IPS-NIHi7 (cell line): ENCODE measurements at regions not wholly inside any gene's neighbourhood (a gene's known extent, or its start where the extent isn't known, plus 50 kb on each side); places are given as distances from the start of the nearest gene placed in this dataset.
"Not testable (repeated sequence)": the region's sequence is repeated elsewhere in the genome, so short reads cannot be mapped to it uniquely, and the experiment has no call there.

ENCODE experiments used
- DNase-seq: peaks from one replicate; pipeline ENCODE4 v3.0.0; 2012; ENCODE audit warnings: mixed read lengths; ENCODE audit errors: extremely low spot score

DNA sequence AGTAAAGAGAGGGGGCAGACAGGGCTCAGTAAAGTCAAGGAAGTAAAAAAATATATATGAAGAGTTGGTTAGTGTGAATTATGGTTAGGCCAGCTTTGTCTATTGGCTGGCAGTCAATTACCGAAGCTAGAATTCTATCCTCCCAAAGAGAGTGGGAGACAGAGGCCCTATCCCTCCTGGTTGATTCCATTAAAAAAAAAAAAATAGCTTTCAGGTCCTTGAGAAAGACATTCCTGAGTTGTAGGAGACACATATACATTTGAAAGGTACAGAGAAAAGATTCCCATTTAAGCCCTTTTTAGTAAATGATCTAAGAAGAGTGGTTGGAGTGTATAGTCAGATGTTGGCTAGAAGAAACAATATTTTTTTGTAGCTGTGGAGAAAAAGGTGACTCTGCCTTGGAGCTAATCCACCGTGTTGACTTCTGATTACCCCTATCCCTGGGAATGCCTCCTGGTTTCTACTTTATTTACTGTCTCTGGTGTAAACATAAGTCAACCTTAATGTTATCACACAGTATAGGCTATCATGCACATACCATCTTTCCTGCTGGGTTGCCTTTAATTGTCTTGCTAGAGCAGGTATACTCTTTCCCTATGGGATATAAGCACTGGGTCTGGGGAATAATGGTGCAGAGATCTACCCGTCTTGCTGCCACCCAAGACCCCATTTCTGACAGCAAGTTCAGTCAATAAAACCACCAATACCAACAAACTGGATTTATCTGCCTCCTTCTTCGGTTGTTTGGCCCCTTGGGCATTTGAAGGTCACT is 859.9 kb upstream of the ATXN7L3B start:
- no peak for DNase-seq

DNA sequence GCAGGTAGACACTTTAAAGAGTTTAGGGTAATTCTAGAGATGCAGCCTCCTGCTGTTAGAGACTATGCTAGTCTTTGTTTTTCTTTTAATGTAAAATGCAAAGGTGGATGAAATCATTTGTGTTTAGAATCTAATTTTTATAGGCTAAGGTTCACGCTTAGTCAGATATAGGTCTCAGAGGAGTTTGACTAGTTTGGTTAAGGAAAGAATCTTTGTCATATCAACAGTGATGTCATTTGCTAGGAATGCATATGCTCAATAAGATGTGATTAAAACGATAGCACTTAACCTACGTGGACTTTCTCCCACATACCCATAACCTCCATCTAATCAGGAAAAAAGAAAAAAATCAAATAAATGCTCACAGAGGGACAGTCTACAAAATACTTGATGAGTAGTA is 859.3 kb upstream of the ATXN7L3B start:
- DNase-seq = no peak

DNA sequence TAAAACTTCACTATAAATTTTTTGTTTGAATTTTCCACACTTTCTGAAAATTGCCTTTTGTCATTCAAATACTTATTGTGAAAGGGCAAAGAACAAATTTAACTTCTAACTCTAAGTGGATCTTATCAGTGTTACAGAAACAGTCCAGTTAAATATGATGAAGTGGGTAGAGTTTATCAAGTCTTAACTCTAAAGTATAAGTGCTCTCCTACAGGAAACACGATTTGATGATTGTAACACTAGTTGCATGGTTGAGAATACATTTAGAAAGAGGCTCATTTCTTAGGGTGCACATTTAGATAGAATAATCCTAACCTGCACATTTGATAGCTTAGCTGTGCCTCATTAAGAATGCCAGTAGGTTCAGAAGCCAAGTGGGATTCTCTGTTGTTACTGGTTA is 838.3 kb upstream of the ATXN7L3B start:
- no peak for DNase-seq

- no peak for DNase-seq
These were observed 823.0 kb upstream of the ATXN7L3B start for GRCh38 chr12:73714655-73715054.

DNA sequence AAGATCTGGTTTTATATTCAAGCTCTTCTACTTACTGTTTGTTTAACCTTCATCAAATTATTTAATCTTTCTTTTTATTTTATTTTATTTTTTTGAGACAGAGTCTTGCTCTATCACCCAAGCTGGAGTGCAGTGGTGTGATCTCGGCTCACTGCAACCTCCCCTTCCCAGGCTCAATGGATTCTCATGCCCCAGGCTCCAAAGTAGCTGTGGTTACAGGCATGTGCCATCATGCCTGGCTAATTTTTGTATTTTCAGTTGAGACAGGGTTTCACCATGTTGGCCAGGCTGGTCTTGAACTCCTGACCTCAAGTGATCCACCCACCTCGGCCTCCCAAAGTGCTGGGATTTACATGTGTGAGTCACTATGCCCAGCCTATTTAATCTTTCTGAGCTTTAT is 821.5 kb upstream of the ATXN7L3B start:
- not testable (repeated sequence) for DNase-seq

DNA sequence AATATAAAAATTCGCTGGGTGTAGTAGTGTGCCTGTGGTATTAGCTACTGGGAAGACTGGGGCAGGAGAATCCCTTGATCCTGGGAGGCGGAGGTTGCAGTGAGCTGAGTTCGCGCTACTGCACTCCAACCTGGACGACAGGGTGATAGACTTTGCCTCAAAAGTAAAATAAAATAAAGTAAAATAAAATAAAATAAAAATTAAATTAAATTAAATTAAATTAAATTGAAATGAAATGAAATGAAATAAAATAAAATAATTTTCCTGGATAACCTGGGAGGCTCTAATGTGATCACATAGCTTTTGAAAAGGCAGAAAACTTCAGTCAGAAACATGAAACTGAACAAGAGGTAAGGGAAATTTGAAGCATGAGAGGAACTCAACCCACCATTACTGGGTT is 818.4 kb upstream of the ATXN7L3B start:
- DNase-seq = no peak

GRCh38 chr12:73726881-73727280 is 810.8 kb upstream of the ATXN7L3B start:
- no peak for DNase-seq

DNA sequence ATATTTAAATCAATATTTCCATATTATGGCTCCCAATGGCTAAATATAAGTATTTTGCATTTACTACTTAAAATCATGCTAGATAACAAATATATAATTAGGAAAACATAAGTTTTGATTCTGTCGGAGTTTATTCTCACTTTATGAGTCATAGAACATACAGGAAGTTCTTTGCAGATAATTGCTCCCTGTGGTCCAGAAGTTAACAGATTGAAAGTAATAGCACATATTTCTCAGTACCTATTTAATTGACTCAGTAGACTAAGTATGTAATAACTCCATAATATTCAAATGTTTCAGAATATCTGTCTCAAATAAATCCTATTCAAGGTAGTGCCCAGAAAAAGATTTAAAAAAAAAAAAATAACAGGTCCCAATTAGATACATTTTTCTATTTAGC is 806.0 kb upstream of the ATXN7L3B start:
- DNase-seq = no peak

- DNase-seq = no peak
These were observed 768.3 kb upstream of the ATXN7L3B start for GRCh38 chr12:73769337-73769736.

- no peak for DNase-seq
These were observed 739.1 kb upstream of the ATXN7L3B start for GRCh38 chr12:73798523-73798922.

DNA sequence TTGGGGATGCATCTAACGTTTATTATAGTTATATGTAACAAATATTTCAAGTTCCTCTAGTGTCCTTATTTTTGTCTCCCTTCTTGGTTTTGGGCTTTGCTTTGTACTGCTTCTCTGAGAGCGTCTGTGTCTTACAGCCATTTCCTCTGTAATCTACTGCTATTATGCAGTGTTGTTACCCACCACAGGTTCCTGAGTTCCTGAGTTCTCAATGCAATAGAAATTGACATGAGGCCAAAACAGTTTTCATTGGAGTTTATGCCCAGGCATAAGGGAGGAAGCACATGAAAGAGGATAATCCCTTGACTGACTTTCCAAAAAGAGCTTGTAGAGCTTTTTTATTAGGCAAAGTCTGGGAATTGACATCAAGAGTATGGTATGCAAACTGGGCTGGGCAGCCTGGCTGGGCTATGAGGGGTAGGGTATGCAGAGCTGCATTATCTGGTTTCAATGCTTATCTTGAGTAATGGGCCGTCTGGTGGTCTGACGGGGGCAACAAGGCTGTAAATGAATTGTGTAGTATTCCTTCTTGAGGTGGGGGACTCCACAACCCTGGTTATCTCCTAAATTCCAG is 722.5 kb upstream of the ATXN7L3B start:
- peak; percentile 16 for DNase-seq

DNA sequence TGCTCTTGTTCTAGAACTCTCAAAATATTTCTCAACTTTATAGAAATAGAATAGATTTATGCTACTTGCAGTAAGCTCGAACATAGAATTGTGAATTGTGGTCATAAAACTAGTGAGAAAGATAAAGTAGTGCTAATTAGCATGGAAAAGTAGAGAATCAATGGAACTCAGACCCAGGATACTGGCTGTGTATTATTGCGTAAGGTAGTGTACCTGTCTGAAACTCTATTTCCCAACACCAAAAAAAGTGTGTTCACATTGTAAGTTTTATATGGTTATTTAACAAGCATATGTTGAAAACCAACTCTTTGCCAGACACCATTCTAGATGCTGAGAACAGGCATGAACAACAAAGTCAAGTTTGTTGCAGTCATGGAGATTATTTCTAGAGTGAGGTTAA is 720.5 kb upstream of the ATXN7L3B start:
- DNase-seq = no peak

DNA sequence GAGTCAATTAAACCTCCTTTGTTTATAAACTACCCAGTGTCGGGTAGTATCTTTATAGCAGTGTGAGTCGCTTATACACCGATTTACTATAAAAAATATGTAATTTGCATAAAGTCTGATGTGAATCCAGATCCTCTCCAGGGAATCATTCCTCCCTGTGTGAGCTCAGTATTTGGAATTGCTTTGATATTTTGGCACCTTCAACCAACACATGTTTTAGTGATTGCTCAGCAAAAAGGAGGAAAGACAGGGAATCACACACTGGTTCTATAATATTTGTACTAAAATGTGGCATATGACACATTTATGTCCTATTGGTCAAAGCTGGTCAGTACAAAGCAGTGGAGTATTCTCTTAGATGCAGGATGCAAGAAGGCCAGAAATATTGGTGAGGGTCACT is 703.9 kb upstream of the ATXN7L3B start:
- DNase-seq = no peak

DNA sequence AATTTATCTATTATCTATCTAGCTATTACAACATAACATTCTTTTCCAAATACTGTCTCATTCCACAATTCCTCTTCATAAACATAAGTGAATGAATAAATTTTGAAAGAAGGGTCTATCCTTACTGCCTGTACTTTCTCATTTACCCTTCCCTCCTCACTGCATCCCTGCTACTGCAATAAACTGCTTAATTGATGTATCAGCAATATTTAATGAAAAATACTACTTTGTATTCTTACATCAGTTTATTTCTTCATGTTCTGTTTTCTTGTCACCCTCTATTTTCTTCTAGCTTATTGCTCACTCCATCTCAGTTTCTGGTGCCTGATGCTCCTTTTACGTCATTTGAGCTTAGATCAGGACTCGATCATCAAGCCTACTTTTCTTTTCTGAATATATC is 695.7 kb upstream of the ATXN7L3B start:
- no peak for DNase-seq

DNA sequence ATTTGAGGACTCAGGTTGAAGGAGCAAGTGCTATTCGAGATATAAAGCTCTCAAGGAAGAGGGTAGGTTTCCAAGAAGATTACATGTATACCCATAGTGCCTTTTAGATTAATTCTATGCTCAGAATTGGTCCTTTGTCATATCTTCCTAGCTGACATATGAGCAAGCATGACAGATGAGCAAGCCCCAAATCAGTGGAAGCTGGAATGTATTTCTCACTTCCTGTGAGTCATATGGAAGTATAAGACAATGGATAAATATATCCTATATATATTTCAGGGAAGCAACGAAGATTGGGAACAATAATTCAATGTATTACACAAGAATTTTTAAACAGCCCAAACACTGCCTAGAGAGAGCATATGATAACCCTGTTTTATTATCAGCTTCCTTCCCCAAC is 674.1 kb upstream of the ATXN7L3B start:
- no peak for DNase-seq

- DNase-seq = no peak
These were observed 670.5 kb upstream of the ATXN7L3B start for GRCh38 chr12:73867147-73867546.

DNA sequence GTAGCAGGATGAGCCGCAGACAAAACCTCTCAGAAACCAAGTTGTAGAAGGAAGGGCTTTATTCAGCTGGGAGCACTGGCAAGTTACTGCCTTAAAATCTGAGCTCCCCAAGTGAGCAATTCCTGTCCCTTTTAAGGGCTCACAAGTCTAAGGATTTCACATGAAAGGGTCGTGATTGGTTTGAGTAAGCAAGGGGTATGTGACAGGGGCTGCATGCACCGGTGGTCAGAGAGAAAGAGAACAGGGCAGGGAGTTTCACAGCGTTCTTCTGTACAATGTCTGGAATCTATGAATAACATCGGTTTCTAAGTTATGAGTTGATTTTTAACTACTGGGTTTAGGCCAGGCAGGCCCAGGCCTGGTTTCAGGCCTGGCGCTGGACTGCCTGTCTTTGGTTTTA is 660.3 kb upstream of the ATXN7L3B start:
- DNase-seq = not testable (repeated sequence)

DNA sequence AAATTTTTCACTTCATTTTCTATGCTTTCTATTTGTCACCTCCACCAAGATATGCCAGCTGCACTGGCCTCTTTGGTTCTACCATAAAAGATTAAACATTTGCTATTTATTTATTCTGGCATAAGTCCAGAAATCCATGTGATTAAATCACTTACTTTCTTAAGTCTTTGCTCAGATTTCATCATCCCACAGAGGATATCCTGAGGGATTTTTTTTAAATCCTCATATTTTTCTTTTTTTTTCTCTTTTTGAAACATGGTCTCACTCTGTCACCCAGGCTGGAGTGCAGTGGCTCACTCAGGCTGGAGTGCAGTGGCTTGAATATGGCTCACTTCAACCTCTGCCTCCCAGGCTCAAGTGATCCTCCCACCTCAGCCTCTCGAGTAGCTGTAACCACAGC is 645.4 kb upstream of the ATXN7L3B start:
- DNase-seq = no peak

GRCh38 chr12:73898645-73899044 is 639.0 kb upstream of the ATXN7L3B start:
- no peak for DNase-seq

GRCh38 chr12:73902260-73902659 is 635.4 kb upstream of the ATXN7L3B start:
- DNase-seq = no peak

DNA sequence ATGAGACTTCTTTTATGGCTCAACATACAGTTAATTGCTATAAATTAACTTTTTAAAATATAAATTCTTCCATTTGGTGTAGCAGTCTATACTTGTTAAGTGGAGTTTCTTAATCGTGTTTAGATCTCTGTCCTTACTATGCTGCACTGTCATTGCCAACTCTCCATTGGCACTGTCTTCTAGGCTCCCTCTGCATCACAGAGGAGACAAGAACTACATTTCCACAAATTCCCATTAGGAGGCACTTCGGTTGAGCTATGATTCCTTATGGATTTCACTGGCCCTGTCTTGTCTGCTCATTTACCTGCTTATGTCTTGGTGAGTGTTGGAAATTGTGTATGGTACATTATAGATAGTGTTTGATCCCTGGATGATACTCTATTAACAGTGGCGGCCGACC is 630.9 kb upstream of the ATXN7L3B start:
- peak; percentile 13 for DNase-seq

- peak; percentile 32 for DNase-seq
These were observed 601.8 kb upstream of the ATXN7L3B start for GRCh38 chr12:73935817-73936216.

- no peak for DNase-seq
These were observed 590.2 kb upstream of the ATXN7L3B start for GRCh38 chr12:73947326-73948026.
